ENCODE measurements at regions not wholly inside any gene's neighbourhood (a gene's known extent, or its start where the extent isn't known, plus 50 kb on each side); places are given as distances from the start of the nearest gene placed in this dataset.

DNA sequence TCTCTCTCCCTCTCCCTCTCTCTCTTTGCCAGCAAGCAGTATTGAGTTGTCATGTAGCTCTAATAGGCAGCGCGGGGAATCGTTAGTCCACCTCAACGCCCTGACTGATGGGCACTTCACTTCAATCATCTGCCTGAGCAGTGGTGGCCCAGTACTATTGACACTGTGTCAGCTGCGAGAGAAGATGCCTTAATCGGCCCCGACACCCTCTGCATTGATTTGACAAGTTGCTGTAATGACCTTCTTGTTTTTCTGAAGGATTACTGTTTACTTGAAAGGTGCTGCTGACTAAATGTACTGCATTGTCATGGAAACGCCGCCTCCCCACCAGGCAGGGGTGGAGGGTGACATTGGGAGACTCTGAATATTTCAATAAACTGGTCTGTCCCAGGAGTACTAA, 913.8 kb downstream of the KCNMA1 start:
- TF ChIP-seq POLR2A (IDR thresholded peaks at IDR 0.05; ENCODE audit: borderline replicate concordance, extremely low read depth, insufficient read depth, insufficient read length) (no peak), EZH2 (IDR thresholded peaks at IDR 0.05) (no peak), TCF7L2 (IDR thresholded peaks at IDR 0.05; ENCODE audit: borderline replicate concordance, extremely low read depth, insufficient read depth, insufficient read length) (no peak), FOSL1 (IDR thresholded peaks at IDR 0.05; ENCODE audit: low read depth) (no peak)
- TF ChIP-seq, protein P1, sequence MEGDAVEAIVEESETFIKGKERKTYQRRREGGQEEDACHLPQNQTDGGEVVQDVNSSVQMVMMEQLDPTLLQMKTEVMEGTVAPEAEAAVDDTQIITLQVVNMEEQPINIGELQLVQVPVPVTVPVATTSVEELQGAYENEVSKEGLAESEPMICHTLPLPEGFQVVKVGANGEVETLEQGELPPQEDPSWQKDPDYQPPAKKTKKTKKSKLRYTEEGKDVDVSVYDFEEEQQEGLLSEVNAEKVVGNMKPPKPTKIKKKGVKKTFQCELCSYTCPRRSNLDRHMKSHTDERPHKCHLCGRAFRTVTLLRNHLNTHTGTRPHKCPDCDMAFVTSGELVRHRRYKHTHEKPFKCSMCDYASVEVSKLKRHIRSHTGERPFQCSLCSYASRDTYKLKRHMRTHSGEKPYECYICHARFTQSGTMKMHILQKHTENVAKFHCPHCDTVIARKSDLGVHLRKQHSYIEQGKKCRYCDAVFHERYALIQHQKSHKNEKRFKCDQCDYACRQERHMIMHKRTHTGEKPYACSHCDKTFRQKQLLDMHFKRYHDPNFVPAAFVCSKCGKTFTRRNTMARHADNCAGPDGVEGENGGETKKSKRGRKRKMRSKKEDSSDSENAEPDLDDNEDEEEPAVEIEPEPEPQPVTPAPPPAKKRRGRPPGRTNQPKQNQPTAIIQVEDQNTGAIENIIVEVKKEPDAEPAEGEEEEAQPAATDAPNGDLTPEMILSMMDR (IDR thresholded peaks at IDR 0.05 in 2 of 3, conservative IDR thresholded peaks at IDR 0.05 in 1 of 3; ENCODE audit: borderline replicate concordance in 1 of 3, insufficient read depth in 1 of 3, low read depth in 2 of 3, low read length in 2 of 3), result no peak
- TF ChIP-seq, protein P2, sequence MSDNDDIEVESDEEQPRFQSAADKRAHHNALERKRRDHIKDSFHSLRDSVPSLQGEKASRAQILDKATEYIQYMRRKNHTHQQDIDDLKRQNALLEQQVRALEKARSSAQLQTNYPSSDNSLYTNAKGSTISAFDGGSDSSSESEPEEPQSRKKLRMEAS (IDR thresholded peaks at IDR 0.05), result no peak
- TF ChIP-seq, protein P3, sequence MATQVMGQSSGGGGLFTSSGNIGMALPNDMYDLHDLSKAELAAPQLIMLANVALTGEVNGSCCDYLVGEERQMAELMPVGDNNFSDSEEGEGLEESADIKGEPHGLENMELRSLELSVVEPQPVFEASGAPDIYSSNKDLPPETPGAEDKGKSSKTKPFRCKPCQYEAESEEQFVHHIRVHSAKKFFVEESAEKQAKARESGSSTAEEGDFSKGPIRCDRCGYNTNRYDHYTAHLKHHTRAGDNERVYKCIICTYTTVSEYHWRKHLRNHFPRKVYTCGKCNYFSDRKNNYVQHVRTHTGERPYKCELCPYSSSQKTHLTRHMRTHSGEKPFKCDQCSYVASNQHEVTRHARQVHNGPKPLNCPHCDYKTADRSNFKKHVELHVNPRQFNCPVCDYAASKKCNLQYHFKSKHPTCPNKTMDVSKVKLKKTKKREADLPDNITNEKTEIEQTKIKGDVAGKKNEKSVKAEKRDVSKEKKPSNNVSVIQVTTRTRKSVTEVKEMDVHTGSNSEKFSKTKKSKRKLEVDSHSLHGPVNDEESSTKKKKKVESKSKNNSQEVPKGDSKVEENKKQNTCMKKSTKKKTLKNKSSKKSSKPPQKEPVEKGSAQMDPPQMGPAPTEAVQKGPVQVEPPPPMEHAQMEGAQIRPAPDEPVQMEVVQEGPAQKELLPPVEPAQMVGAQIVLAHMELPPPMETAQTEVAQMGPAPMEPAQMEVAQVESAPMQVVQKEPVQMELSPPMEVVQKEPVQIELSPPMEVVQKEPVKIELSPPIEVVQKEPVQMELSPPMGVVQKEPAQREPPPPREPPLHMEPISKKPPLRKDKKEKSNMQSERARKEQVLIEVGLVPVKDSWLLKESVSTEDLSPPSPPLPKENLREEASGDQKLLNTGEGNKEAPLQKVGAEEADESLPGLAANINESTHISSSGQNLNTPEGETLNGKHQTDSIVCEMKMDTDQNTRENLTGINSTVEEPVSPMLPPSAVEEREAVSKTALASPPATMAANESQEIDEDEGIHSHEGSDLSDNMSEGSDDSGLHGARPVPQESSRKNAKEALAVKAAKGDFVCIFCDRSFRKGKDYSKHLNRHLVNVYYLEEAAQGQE (IDR thresholded peaks at IDR 0.05; ENCODE audit: low read depth), result no peak
